GM12878 (cell line): ENCODE measurements at regions not wholly inside any gene's neighbourhood (a gene's known extent, or its start where the extent isn't known, plus 50 kb on each side); places are given as distances from the start of the nearest gene placed in this dataset.

Experiments
- ATAC-seq: fragments of 200-7000 bp; cut with Tn5 transposase; 3 replicates; pipeline ENCODE4 v1.9.1; 2020; ENCODE audit warnings: mild to moderate bottlenecking, moderate library complexity
- BruUV-seq: library from RNA; stranded (reverse); fragments of 400-500 nt; replicated peaks from 2 replicates; lab custom pipeline; 2021; lab: Mats Ljungman, UMichigan
- CTCF ChIA-PET: fragments of 300-600 bp; sonication (Branson Sonifier 250); formaldehyde crosslinking; extraction: SDS; loops from one replicate; lab custom pipeline; 2021; ENCODE audit warnings: inconsistent platforms; lab: Yijun Ruan, JAX
- POLR2A ChIA-PET: fragments of 350-600 bp; formaldehyde crosslinking; extraction: SDS; loops from one replicate; lab custom pipeline; 2021; ENCODE audit warnings: inconsistent platforms; lab: Charles Lee
- RAD21 ChIA-PET: fragments of 300-600 bp; sonication (Branson Sonifier 250); formaldehyde crosslinking; loops from one replicate; lab custom pipeline; 2023; ENCODE audit warnings: antibody characterized with exemption; ENCODE audit not compliant: unreplicated experiment; lab: Charles Lee
- SMC1A ChIA-PET: fragments of 300-600 bp; sonication (Branson Sonifier 250); formaldehyde crosslinking; loops from one replicate; lab custom pipeline; 2023; ENCODE audit not compliant: unreplicated experiment, uncharacterized antibody; lab: Charles Lee
- DNase-seq: peaks from one replicate; pipeline ENCODE4 v3.0.0-alpha.2; 2011; ENCODE audit warnings: low read depth, low spot score
- FAIRE-seq: peaks from 3 replicates; lab custom pipeline; 2011; peaks lifted over from hg19 to GRCh38; lab: Jason Lieb, UNC
- H2AFZ ChIP-seq: 2 replicates; pipeline ENCODE4 v1.6.0; 2011; ENCODE audit warnings: low read depth, low read length, control low read depth; ENCODE audit not compliant: control insufficient read depth
- H3K27ac ChIP-seq: 2 replicates; pipeline ENCODE4 v1.5.1; 2011; ENCODE audit warnings: control low read depth; ENCODE audit not compliant: control insufficient read depth, insufficient read depth
- H3K27me3 ChIP-seq, 2 experiments: replicated peaks in 1 of 2; 2 replicates each; pipeline versions ENCODE4 v1.6.0 to v1.6.1; 2011; ENCODE audit warnings: low read length in 1 of 2; ENCODE audit not compliant: control insufficient read depth in 2 of 2, insufficient read depth in 2 of 2
- H3K36me3 ChIP-seq, 2 experiments: 2 replicates each; pipeline ENCODE4 v1.5.1; 2011; ENCODE audit warnings: low read length in 1 of 2; ENCODE audit not compliant: control insufficient read depth in 2 of 2, insufficient read depth in 2 of 2
- H3K4me1 ChIP-seq: 2 replicates; pipeline ENCODE4 v1.6.1; 2011; ENCODE audit warnings: mild to moderate bottlenecking, low read length, moderate library complexity, mixed read lengths; ENCODE audit not compliant: control insufficient read depth, insufficient read depth
- H3K4me2 ChIP-seq: 2 replicates; pipeline ENCODE4 v1.6.0; 2011; ENCODE audit warnings: control low read depth; ENCODE audit not compliant: control insufficient read depth, insufficient read depth
- H3K4me3 ChIP-seq: fragments of 200-600 bp; sonication (generic); 2 replicates; pipeline ENCODE4 v1.5.1; 2016
- H3K79me2 ChIP-seq: 2 replicates; pipeline ENCODE4 v1.6.0; 2011; ENCODE audit warnings: low read length; ENCODE audit not compliant: control insufficient read depth, insufficient read depth
- H3K9ac ChIP-seq: 2 replicates; pipeline ENCODE4 v1.8.0; 2011; ENCODE audit warnings: low read length, control low read depth, mixed read lengths; ENCODE audit not compliant: control insufficient read depth, insufficient read depth
- H3K9me3 ChIP-seq: replicated peaks from 3 replicates; pipeline ENCODE4 v1.5.1; 2011; ENCODE audit warnings: mild to moderate bottlenecking, low read length; ENCODE audit not compliant: control insufficient read depth, insufficient read depth
- H4K20me1 ChIP-seq: 2 replicates; pipeline ENCODE4 v1.6.0; 2011; ENCODE audit not compliant: control insufficient read depth, insufficient read depth
- GABPA ChIP-seq: IDR thresholded peaks from 2 replicates; pipeline ENCODE4 v1.6.1; 2014; ENCODE audit warnings: antibody characterized with exemption, low read depth, mild to moderate bottlenecking, inconsistent platforms
- MLLT1 ChIP-seq: fragments of 450-650 bp; IDR thresholded peaks from 2 replicates; pipeline ENCODE4 v1.6.1; 2016; ENCODE audit warnings: mild to moderate bottlenecking
- MXI1 ChIP-seq: fragments of 150-350 bp; IDR thresholded peaks from 2 replicates; pipeline ENCODE4 v1.6.1; 2011; ENCODE audit warnings: low read depth, mild to moderate bottlenecking, inconsistent platforms, low read length, improper control_type of control experiment
- MYC ChIP-seq: IDR thresholded peaks from 2 replicates; pipeline ENCODE4 v1.6.1; 2011; ENCODE audit warnings: mild to moderate bottlenecking, low read length, moderate library complexity, inconsistent platforms; ENCODE audit not compliant: insufficient read depth, insufficient replicate concordance, insufficient read length, severe bottlenecking
- RAD21 ChIP-seq: IDR thresholded peaks from 2 replicates; pipeline ENCODE4 v1.6.1; 2011; ENCODE audit warnings: mild to moderate bottlenecking, low read depth, low read length, moderate library complexity; ENCODE audit not compliant: insufficient read depth
- SP1 ChIP-seq: IDR thresholded peaks from one replicate; pipeline ENCODE4 v1.6.1; 2011; ENCODE audit warnings: low read depth, low read length
- SUZ12 ChIP-seq: fragments of 200-600 bp; sonication (generic); IDR thresholded peaks from one replicate; pipeline ENCODE4 v1.6.1; 2018; ENCODE audit warnings: antibody characterized with exemption, mild to moderate bottlenecking; ENCODE audit not compliant: unreplicated experiment
- ZBED1 ChIP-seq: IDR thresholded peaks from 2 replicates; pipeline ENCODE4 v1.6.1; 2016; ENCODE audit warnings: borderline replicate concordance
- ZSCAN29 ChIP-seq: fragments of 450-650 bp; IDR thresholded peaks from 2 replicates; pipeline ENCODE4 v1.6.1; 2017; ENCODE audit warnings: mild to moderate bottlenecking, moderate library complexity
- WGBS: methylation state at CpG from one replicate; pipeline ENCODE4 v1.1.6; 2016; ENCODE audit warnings: low lambda C conversion rate; ENCODE audit not compliant: insufficient replicate concordance, insufficient coverage; ENCODE audit errors: missing lambda C conversion rate; 5-methylcytosine and 5-hydroxymethylcytosine counted together
- in situ Hi-C: fragments of 300-500 bp; cut with MboI; formaldehyde crosslinking; loops from 9 replicates; pipeline ENCODE4 v1.14.3; 2018; ENCODE audit warnings: mixed read lengths
- intact Hi-C: fragments of 100-400 bp; cut with micrococcal nuclease; formaldehyde crosslinking; loops from one replicate; pipeline ENCODE4 v1.14.2; 2022; ENCODE audit not compliant: unreplicated experiment

GRCh38 chr16:50866806-50867205 lies 124.9 kb downstream of the CYLD start:
- TF ChIP-seq MXI1 (no peak), ZSCAN29 (no peak), RAD21 (no peak), GABPA (no peak), SP1 (no peak), SUZ12 (no peak), MLLT1 (no peak), MYC (no peak), ZBED1 (no peak)
- Histone ChIP-seq H3K9ac (no peak overlapping the region), H3K36me3 (no peaks in the 10 kb centered on the region), H3K9me3 (no peaks in the 10 kb centered on the region), H3K27ac (no peak overlapping the region), H3K4me2 (no peak overlapping the region), H3K27me3 (no peaks in the 10 kb centered on the region), H3K4me3 (no peak overlapping the region), H4K20me1 (no peaks in the 10 kb centered on the region), H3K4me1 (no peaks in the 10 kb centered on the region), H2AFZ (no peak overlapping the region), H3K79me2 (no peaks in the 10 kb centered on the region)
- DNase-seq (no peak), FAIRE-seq (no peak), ATAC-seq (no peak)
- ChIA-PET POLR2A (no interaction called here), RAD21 (no interaction called here), CTCF (no interaction called here), SMC1A (no interaction called here)
- intact Hi-C loops = no loop called here
- no TSS peak for BruUV-seq
- in situ Hi-C loops = no loop called here
- 40% methylated on average over 2 of the region's 2 CpGs for WGBS
